ENCODE measurements at regions not wholly inside any gene's neighbourhood (a gene's known extent, or its start where the extent isn't known, plus 50 kb on each side); places are given as distances from the start of the nearest gene placed in this dataset.
"Not testable (repeated sequence)": the region's sequence is repeated elsewhere in the genome, so short reads cannot be mapped to it uniquely, and the experiment has no call there.

DNA sequence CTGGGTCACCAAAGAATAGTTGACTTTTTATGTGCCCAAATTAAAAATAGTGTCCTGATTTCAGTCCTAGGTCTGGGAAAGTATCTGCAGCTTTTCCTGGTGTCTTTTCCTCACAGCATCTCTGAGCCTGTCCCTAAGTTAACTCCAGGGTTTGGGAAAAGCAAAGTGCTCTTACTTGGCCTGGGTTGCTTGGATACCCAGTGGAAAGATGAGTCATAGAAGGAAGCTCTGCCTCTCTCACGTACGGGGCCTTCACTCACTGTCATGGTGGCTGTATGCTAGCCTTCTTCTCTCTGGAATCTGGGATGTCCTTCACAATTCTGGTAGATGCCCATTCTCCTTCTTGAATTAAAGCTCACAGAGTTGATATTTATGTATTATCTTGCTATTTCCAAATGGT lies 607.3 kb downstream of the ANKRD50 start:
- DNase-seq: no peak

DNA sequence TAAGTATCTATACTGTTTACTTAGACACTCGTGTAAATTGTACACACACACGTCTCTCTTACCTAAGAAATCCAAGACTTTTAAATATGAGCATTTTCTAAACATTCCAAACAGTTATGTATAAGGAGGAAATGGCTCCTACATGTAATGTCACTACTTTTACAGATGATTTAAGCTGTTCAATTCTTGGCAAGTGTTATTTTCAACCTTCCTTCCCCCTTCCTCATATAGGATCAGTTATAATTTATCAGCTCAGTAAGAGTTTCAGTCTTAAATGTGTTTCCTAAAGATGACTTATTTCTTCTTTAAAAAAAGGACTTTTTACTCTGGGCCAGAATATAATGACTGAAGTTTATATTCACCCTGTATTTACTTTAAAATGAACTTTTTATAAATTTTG lies 601.1 kb downstream of the ANKRD50 start:
- DNase-seq: no peak

DNA sequence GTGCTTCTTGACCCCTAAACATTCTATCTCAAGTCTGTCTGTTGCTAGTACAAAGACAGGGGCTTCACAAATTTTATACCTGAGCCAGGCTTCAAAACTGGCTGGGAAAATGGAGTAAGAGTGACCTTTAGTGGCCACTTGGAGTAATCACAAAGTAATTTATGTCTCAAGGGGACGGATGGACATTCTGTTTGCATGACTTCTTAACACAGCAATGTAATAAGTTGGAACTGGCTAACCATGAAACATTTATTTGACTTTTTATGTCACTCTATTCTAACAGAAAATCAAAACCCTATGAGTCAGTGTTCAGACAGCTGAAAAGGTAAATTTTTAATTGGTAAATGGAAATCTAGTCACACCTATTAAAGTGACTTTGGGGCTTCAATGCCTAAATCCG lies 600.6 kb downstream of the ANKRD50 start:
- peak; percentile 81 for DNase-seq

DNA sequence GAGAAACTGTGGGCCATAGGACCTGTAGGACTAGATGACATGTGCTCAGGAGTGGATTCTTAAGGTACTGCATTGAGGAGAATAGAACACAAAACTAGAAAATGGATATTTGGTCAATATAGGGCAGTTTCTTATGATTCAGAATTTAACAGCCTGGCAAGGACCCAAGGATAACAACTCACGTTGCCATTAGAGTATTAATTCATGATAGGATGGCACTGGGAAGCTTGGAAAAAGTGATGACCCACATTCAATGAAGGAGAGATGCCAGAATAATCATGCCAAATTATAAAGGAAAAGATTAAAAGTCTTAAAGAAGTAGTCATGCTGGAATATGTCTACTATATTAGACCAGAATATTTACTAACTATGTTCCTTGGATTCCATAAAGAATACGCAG lies 594.5 kb downstream of the ANKRD50 start:
- no peak for DNase-seq

DNA sequence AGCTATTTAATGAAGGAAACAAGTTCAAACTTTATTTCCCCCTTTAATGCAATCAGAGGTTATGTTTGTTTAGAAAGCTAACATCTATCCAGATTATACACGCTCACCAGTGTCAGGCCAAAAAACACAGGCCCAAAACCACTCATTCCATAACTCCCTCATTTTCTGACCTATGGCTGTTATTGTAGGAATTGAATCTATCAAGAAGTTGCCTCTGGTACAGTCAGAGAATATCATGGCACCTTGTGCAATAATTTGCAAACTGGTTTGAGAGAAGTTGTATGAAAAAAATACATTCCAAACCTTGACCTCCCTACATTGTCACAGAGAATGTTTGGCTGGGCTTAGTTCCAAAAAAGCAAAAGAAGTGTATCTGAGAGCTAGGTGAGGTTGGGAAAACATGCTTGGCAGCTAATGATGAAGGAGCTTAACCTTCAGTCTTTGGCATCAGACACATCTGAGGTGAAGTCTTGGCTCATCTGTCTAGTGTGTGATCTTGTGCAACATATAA lies 591.0 kb downstream of the ANKRD50 start:
- no peak for DNase-seq

DNA sequence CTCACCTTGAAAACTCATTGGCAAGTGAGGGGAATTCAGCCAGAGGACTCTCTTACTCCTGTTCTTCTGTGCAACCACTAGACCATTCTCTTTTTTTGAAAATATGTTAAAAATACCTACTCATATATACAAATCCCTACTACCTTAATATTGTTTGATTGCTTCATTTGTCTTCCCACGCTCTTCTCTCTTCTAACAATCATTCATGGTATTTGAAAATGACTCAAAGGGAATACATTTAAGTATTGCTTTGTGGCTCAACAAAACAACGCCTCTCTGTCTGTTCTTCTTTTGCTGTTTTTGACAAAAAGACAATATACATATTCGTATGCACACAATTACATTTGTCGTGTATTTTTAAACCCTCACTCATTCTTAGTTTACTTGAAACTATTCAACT lies 589.4 kb downstream of the ANKRD50 start:
- no peak for DNase-seq

DNA sequence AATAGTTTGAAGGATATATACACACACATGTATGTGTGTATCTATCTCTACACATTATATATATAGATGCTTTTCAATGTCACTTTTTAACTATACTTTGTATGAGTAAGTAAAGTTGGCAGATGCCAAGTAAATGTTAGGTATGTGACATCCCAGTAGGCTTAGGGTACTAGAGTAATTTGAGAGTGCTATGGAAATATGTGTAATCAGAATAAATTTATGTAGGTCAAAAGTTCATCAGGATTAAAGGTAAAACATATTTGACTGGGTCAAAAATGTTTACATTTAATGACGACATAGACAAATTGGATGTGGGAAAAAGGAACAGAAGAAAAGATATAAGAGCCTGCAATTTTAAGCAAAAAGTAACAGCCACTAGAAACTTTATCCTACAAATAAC lies 588.8 kb downstream of the ANKRD50 start:
- no peak for DNase-seq

DNA sequence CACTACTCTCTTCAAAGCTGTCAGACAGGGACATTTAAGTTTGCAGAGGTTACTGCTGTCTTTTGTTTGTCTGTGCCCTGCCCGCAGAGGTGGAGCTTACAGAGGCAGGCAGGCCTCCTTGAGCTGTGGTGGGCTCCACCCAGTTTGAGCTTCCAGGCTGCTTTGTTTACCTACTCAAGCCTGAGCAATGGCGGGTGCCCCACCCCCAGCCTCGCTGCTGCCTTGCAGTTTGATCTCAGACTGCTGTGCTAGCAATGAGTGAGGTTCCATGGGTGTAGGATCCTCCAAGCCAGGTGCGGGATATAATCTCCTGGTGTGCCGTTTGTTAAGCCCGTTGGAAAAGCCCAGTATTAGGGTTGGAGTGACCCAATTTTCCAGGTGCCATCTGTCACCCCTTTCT lies 581.2 kb downstream of the ANKRD50 start:
- DNase-seq: not testable (repeated sequence)

DNA sequence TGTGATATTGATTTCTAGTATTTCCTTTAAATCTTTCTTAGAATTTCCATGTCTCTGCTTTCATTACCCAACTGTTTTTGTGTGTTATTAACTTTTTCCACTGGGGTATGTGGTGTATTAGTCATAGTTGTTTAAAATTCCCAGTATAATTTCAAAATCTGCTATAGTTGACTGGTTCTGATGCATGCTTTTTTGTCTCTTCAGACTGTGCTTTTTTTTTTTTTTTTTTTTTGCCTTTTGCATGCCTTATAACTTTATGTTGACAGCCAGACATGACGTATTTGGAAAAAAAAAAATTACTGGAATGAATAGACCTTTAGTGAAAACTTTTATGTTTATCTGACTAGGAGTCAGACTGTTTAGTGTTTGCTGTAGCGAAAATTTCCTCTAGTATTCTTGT lies 580.4 kb downstream of the ANKRD50 start:
- no peak for DNase-seq

DNA sequence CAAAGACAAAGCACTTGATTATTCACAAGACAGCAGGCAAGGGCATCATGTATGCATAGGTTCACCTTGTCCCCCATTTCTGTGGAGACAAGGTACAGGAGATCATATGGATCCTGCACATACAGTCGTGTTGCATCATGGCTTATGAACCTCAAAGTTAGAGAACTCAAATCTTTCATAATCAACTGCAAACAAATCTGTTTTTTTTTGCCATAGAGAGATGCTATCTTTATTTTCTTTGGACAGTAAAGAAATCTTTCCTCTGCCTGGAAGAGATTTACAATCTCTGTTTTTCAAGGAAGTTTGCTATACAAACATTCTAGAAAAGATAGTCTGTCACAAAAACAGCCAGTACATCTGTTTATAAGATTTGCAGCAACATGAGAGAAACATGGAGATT lies 578.8 kb downstream of the ANKRD50 start:
- DNase-seq: no peak

DNA sequence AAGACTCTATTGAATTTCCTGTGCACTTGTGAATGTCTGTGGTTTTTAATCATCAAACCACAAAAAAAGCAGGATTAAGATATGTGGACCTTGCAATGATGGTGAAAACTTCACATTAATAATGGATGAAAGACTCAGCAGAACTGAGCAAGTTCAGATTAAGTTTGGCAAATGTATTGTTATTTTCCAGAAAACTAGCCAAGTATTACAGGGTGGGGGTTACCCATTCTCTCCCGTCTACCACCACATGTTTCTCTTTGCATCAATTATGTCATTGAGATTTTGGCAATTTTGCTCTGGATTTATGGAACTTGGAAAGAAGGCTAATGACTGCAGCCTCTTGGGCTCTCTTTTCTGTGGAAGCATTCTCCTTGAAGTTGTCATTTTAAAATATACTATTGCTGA lies 577.1 kb downstream of the ANKRD50 start:
- DNase-seq: no peak

DNA sequence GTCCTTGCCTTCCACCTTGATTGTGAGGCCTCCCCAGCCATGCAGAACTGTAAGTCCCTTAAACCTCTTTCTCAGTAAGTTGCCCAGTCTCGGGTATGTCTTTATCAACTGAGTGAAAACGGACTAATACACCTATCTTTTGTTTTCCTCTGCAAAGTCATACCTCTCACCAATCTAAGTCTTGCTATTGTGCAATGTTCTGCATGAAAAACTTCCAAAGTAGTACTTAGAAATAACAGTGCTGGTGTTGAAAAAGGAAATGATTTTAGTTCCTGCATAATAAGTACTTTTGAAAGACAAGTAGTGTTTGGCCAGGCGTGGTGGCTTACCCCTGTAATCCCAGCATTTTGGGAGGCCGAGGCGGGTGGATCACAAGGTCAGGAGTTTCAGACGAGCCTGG lies 573.5 kb downstream of the ANKRD50 start:
- DNase-seq: no peak

DNA sequence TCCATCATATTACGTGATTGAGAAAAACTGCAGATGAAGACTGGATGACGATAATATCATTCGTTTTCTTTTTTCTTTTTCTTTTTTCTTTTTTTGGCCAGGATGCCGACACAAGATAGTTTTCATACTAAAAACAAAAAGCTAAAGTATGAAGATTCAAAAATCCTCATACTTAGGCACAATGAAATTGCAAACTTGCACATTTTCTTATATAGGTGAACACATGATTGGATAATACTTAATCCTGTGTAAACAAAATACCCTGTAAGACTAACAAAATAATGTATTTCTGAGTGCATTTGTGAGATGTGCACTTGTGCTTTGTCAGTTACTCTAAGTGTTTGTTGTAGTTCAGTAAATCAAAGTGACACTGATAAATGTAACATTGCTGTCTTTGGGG lies 568.9 kb downstream of the ANKRD50 start:
- DNase-seq: no peak

DNA sequence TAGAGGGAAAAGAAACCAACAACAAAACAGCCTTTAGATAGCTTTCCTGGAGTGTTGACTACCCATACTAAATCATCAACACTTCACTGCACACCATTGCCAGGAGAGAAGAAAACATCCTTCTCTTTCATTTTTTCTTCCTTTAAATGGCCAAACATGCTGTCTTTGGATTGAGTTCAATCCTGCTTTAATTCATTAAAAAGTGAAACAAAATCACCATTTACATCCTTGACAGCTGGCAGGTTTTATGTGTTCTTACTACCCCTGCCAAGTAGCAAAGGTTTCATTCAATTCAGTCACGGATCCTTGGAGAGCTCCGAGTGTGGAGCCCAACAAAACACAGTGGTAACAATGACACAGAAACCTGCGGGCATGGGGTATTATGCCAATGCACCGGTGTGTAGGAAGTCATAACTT lies 568.3 kb downstream of the ANKRD50 start:
- DNase-seq: peak; percentile 79

DNA sequence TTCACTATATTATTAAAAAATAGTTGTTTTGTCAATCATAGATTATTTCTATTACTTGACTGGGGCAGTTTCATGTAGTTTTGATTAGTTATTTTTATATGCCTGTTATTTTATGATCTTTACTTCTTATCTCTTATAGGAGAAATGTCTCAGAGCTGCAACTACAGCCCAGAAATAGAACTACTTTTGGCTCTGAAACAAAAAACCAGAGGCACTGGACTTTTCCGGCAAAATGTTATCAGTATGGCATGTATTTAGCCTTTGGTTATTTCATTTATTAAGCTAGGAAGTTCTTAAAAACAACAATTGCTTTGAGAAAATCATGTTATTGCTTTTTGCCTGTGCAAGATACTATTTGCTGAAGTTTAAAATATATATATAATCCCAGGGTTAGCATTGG lies 566.5 kb downstream of the ANKRD50 start:
- DNase-seq: no peak

DNA sequence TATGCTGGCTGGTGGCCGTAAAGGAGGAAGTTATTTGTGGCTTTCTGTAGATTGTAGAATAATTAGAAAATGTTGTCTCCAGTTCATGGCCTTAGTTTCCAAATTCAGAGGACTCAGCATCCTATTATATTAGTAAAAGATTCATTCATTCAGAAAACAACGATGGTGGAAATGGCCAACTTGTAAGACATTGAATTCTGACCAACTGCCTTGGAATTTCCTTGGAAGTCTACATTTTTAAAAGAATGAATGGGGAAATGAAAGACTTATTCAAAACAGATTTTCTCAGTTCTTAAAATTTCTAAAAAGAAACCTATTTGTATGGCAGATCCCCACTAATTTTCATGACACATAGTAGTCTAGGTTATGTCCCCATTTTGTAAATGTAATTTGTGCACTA lies 561.5 kb downstream of the ANKRD50 start:
- no peak for DNase-seq

DNA sequence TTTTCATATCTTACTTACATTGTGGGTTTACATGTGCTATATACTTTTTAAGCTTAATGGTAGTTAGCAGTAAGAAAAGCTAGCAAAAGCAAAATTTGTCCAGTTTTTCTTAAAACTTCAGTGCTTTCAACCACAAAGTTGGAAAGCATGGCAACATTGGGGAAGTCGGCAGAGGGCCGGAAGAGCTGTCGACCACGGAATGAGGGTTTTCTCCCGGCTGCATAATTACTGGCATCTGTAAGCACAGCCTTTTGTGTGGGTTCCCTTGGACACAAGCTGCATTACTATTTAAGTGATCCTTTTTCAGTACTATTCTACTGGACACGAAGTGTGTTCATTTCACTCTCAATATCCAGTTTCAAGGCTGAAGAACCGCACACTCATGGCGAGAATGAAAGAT lies 560.4 kb downstream of the ANKRD50 start:
- no peak for DNase-seq

DNA sequence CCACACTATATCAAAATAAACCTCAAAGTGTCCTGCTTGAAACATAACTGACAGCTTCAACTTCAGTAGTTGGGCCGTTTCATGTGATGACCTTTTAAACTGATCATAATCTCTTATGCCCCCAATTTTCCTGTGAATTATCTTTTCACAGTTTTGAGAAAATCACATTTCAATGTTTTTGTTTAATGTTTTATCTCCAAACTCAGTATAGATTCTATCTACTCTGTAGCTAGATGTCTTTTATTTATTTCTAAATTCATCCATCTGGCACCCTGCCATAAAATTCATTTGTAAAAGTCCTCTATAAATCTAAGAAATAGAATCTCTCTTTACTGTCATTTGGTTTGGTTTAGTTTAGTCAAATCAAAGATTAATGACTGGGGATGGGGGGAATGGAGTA lies 557.3 kb downstream of the ANKRD50 start:
- no peak for DNase-seq

DNA sequence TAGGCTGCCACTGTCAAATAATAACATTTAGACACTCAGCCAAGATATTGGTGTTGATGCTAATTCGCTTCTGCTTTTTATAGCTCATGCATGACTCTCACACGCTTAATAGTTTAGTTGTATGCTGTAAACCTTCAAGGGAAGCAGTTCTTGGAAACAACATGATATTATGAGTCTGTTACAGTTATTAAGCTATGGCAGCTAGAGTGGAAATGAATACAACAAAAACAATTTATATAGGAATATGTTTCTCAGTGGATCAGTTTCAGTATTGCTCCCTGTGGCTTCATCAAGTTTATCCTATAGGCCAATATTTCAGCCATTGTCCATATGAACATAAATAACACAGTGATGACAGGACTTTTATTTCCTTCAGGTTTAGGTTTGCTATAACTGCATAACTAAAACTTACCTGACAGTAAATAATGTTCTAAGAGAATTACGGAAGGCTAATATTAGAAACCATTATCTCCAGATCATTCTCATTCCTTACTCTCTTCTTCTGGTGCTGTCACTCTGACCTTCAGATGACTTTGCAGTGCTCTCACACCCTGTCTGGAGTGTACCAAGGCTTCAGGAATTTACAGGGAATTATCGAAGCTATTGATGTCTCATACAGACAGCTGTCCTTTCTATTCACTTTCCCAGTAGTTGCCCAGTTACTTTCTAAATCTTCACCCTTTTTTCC lies 555.0 kb downstream of the ANKRD50 start:
- DNase-seq: no peak

DNA sequence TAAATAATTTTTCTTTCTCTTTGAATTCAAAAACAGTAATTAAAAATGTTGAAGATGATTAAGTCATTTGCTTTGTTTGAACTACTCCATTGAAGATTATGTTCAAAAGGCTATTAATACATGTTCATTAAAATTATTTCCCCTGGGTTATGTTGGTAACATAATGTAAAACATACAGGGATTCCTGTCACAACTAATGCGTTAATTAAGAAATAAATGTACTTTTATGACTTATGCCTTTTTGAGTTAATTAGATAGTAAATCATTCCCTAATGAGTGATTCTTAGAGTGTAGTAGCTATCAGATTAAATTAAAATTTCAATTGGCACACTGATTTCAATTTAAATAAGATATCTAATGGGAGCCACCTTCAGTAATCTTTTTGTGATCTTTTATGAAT lies 549.1 kb downstream of the ANKRD50 start:
- DNase-seq: no peak

DNA sequence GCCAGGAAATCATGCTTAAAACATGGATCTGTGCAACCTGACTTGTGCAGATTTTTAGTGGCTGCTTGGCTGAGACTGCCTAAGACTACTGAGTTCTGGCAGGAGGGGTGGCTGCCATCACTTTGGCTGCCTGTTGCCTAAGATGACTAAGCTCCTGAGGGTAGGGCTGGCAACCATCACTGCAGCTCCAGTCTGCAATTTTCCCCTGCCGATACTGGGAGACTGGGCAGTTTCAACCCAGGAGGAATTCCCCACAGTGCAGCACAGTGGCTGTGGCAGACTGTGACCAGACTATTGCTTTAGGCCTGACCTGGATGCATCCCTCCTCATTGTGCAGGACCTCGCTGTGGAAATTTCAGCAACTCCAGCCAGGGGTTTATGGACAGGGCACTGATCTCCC lies 544.9 kb downstream of the ANKRD50 start:
- DNase-seq: no peak

DNA sequence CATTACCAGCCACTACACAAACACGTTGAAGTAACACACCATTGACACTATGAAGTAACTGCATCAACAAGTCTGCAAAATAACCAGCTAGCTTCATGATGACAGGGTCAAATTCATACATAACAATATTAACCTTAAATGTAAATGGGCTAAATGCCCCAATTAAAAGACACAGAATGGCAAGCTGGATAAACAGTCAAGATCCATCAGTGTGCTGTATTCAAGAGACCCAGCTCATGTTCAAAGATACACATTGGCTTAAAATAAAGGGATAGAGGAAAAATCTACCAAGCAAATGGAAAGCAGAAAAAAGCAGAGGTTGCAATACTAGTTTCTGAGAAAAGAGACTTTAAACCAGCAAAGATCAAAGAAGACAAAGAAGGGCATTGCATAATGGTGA lies 543.0 kb downstream of the ANKRD50 start:
- DNase-seq: not testable (repeated sequence)

DNA sequence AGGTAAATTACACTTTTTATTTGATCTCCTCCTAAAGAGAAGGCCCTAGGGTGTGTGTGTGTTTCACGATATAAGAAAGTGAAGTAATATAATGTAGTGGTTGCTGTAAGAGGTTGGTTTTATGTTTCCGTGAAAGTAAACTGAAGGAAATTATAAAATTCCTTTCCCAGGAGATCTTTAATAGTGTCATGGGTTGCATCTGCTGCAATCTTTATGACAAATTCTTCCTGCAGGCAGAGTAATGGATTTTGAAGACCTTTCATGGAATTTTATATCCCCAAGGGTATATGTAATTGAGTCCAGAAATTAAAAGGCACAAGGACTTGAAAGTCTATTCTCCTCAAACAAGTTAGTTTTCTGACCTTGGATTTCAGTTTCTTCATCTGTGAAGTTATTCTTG lies 538.6 kb downstream of the ANKRD50 start:
- DNase-seq: no peak

DNA sequence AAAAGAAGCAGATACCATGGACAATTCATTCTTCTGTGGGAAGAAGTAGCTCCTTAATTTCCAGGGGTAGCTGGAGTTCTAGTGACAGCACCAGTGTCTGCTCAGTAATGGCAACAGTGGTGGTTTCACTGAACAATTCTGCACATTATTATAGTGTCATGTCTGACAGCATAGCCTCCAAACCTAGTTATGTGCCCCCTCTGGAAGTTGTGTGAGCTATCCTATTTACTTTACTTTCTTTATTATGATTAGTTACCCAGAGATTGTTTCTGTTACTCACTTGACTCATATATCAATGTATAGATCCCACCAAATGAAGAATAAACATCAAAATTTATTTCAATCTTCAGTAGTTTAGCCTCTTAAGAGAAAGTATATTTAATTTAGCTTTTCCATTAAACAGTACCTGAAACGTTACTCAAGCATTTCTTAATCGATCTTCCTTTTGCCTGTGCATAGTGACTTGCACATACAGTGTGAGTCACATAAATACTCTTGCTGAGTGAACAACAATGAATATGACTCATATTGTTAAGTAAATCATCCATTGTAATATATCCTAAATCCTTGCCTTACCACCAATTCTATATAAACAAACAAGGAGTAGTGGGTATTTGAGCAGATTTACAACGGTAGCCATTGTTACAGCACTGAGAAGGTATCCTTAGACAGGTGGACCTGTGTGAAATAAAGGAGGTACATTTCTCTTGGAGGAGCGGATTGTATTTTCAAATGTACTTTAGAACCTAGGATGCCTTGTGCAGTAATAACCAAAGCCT lies 534.7 kb downstream of the ANKRD50 start:
- no peak for DNase-seq
